NCI-H1436 (cell line): ENCODE measurements at regions not wholly inside any gene's neighbourhood (a gene's known extent, or its start where the extent isn't known, plus 50 kb on each side); places are given as distances from the start of the nearest gene placed in this dataset.

ENCODE experiments used
- DNase-seq: peaks from one replicate; lab custom pipeline; 2025; lab: John Stamatoyannopoulos, UW

DNA sequence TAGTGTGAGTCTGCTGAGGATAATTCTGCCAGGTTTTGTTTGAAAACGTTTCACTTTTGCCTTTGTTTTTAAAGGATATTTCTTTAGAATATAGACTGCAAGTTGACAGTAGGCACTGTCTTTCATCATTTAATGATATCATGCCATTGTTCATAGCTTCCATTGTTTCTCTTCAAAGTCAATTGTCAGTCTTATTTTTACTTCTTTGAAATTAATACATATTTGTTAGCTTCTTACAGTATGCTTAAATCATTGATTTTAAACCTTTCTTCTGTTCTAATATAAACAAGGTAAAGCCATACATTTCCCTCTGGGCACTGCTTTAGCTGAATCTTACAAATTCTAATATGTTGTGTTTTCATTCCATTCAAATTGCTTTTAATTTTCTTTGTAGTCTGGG is 62.3 kb upstream of the PARVA start:
- no peak for DNase-seq

DNA sequence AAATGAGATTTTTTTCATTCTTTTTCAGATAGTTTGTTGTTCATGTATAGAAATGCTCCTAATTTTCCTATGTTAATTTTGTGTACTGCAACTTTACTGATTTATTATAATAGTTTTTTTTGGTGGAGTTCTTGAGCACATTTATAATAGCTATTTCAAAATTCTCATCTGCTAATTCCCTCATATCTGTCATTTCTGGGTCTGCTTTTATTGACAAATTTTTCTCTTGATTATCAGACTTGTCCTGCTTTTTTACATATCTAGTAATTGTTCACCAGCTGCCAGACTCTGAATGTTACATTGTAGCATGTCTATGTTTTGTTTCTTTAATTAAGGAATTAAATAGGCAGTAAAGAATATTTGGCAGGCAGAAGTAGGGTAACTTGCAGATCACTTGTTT is 60.9 kb upstream of the PARVA start:
- no peak for DNase-seq

DNA sequence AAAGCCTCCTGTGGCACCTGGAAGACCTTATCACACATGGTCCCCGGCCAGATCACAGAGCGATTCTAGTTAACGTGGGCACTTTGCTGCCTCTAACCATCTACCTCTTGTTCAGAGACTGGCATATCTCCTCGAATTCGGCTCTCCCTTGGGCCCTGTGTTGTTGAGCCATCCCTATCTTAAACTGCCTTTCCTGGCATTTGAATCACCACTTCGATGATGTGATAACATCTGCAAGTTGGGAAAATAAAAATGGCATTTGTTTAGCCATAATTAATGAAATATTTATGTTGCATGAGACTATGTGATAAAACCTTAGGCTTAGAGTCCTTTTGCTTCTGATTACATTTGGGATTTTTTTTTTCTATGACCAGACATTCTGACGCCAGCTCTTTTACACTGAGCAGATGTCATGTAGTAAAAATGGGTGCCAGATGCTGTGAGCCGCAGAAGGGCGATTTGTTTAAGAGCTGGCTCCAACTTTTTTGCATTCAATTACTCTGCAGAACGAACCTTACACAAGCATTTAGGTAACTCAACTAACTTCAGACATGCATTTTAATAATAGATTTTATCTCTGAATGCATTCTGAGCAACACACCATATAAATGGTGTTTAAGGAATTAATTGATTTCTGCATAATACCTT is 58.5 kb upstream of the PARVA start:
- DNase-seq, result peak; percentile 79

DNA sequence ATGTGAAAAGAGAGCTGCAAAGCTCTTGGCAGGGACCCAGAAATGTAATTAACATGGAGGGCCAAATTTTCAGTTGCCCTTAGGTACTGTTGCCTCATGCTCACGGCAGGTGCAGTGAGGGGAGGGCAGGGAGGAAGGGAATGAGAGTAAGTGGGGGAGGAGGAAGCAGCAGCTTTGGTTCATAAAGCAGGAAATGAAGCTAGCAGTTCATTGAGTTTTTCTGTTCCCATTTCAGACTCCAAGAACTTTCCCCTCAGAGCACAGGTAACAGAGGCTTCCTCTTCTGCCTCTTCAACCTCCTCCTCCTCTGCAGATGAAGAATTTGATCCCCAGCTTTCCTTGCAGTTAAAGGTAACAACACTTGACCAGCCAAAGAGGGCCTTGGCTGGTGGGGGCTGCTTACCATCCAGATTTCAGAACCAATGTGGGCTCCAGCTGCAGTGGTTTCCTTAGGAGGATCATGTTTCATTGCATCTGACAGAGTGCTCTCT is 57.9 kb upstream of the PARVA start:
- peak; percentile 92 for DNase-seq

DNA sequence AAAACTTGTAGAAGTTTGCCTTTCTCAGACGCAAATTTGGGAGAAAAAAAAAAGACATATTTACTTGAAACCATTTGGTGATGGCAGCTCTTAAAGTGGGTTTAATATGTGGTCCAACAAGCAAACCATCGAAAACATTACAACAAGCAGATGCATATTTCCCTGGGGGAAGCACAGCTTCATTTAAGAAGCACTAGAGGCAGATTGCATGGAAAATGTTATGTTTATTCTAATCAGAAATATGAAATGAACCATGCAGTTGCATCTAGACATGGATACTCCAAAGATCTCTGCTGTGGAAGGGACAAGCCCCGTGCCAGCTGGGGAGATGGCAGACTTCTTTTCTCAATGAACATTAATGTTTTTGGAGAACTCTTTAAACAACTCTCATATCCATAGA is 57.4 kb upstream of the PARVA start:
- DNase-seq, result peak; percentile 33

DNA sequence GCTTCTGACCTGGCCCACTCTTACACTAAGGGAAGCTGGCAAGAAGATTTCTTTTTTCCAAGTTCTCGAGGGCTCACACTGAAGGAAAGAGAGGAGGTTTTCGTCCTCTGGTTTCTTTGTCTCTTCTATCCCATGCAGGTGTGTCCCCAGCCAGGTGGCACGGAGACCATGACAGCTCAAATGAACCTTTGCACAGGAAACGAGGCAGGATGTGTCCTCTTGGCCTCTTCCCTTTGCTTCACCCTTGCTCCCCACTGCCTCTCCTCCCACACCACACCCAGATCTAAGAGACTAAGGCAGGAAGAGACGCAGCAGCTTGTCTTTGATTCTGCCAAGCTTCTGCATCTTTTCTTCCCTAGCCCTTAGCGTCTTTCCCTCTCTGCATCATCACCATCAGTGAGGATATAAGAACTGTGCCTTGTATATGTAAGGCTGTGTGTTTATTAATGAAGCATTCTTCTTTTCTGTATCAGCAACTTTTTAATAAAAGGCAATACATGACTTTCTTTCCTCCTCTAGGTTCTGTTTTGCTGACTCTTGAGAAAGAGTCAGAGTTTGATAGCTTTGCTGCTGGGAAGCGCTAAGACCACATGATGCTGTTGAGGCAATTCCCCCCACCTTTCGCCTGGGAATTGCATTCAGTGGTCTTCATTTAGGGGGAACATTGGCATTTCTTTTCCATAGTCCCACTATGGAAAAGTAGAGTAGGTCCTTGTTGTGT is 56.0 kb upstream of the PARVA start:
- DNase-seq, result peak; percentile 35

DNA sequence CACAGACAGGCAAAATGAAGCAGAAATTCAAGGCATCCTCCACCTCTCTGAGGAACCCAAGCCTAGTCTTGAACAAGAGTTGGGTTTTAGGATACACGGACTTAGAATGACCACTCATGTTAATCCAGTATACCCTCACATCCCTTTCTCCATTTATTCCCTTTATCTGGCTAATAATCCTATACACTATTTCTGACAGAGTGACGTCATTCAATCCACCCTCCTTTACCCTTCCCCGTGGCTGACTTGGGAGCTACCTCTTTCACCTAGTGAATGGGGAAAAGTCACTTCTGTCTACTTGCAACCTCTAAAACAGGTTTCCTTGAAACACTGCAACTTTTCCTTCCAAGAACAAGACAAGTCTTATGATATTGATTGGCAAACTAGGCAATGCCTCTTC is 52.8 kb upstream of the PARVA start:
- DNase-seq, result no peak
